Kidney (tissue), 13 donors: ENCODE measurements at regions not wholly inside any gene's neighbourhood (a gene's known extent, or its start where the extent isn't known, plus 50 kb on each side); places are given as distances from the start of the nearest gene placed in this dataset.
A peak's percentile ranks its signal among the peaks of the same experiment; 100 is the strongest.

Experiments used
- DNase-seq, 5 donors: peaks; one replicate each; pipeline ENCODE4 v3.0.0-alpha.2; 2013 to 2020
- FAIRE-seq: peaks from 2 replicates; lab custom pipeline; 2012; peaks lifted over from hg19 to GRCh38; lab: Jason Lieb, UNC
- H3K27ac ChIP-seq, 2 donors: one replicate each; pipeline ENCODE4 v1.7.0; 2013; ENCODE audit warnings: low read depth in 2 of 2, low read length in 2 of 2, inconsistent platforms in 1 of 2
- H3K27me3 ChIP-seq: one replicate; pipeline ENCODE4 v1.7.1; 2013; ENCODE audit warnings: low read length, inconsistent platforms; ENCODE audit not compliant: control insufficient read depth, insufficient read depth
- H3K36me3 ChIP-seq, 3 donors: one replicate each; pipeline versions ENCODE4 v1.7.0 to v1.7.1; 2013; ENCODE audit warnings: low read length in 3 of 3, control low read depth in 1 of 3, inconsistent platforms in 1 of 3; ENCODE audit not compliant: insufficient read depth in 3 of 3, control insufficient read depth in 2 of 3
- H3K4me1 ChIP-seq, 3 donors: one replicate each; pipeline versions ENCODE4 v1.7.0 to v1.7.1; 2013; ENCODE audit warnings: low read length in 3 of 3, inconsistent platforms in 1 of 3, low read depth in 1 of 3; ENCODE audit not compliant: control insufficient read depth in 2 of 3, insufficient read depth in 2 of 3
- H3K4me3 ChIP-seq, 3 donors: one replicate each; pipeline versions ENCODE4 v1.7.0 to v1.8.1; 2013; ENCODE audit warnings: low read length in 3 of 3, control low read depth in 1 of 3, inconsistent platforms in 1 of 3
- H3K9ac ChIP-seq, 3 donors: one replicate each; pipeline versions ENCODE4 v1.7.0 to v1.7.1; 2013; ENCODE audit warnings: low read length in 3 of 3, control low read depth in 1 of 3, inconsistent platforms in 1 of 3
- H3K9me3 ChIP-seq, 3 donors: one replicate each; pipeline versions ENCODE4 v1.7.0 to v1.7.1; 2013; ENCODE audit warnings: low read length in 3 of 3, control low read depth in 1 of 3, inconsistent platforms in 1 of 3; ENCODE audit not compliant: control insufficient read depth in 2 of 3, insufficient read depth in 1 of 3
- CTCF ChIP-seq: IDR thresholded peaks from 3 replicates; pipeline ENCODE4 v1.5.1; 2012; ENCODE audit warnings: mild to moderate bottlenecking, moderate library complexity, borderline replicate concordance; ENCODE audit not compliant: insufficient read depth; ENCODE audit errors: extremely low read depth
- intact Hi-C: fragments of 100-400 bp; cut with DNase I; formaldehyde crosslinking; loops from one replicate; pipeline ENCODE4 v1.11.1; 2022
- donor health status: control.
- donor health status: control.
- donor health status: control.
- donor health status: control.
- donor health status: control.
- donor health status: DM: yes; HTN: yes; CAD: no.
- donor health status: Normal renal cell carcinoma (clear cell type).

- Histone ChIP-seq H3K9me3 (no peaks in the 10 kb centered on the region), H3K9ac (no peak overlapping the region), H3K4me3 (no peak overlapping the region), H3K36me3 (no peaks in the 10 kb centered on the region), H3K27ac (no peak overlapping the region), H3K4me1 (peaks cover 0 to 17% (median 14%) of the 10 kb centered on the region in 3 donors), H3K27me3 (no peaks in the 10 kb centered on the region)
- intact Hi-C loops, result no loop called here
- no peak for TF ChIP-seq CTCF
- FAIRE-seq, result no peak
- no peak for DNase-seq
Measured at GRCh38 chr16:85319208-85319983, 207.1 kb upstream of the CIBAR2 start.

- H3K9ac ChIP-seq, result no peak overlapping the region
- H3K36me3 ChIP-seq, result no peaks in the 10 kb centered on the region
- no peak overlapping the region for H3K4me3 ChIP-seq
- H3K27ac ChIP-seq, result no peak overlapping the region
- peaks cover 0 to 17% (median 14%) of the 10 kb centered on the region in 3 donors for H3K4me1 ChIP-seq
- intact Hi-C loops, result no loop called here
- FAIRE-seq (no peak), DNase-seq (no peak)
- no peaks in the 10 kb centered on the region for H3K27me3 ChIP-seq
- no peaks in the 10 kb centered on the region for H3K9me3 ChIP-seq
- TF ChIP-seq CTCF, result no peak
Measured at GRCh38 chr16:85319984-85320440, 207.7 kb upstream of the CIBAR2 start.

GRCh38 chr16:85320677-85321385 is 208.6 kb upstream of the CIBAR2 start:
- FAIRE-seq, result no peak
- Histone ChIP-seq H3K4me1 (peaks cover 0 to 17% (median 14%) of the 10 kb centered on the region in 3 donors), H3K9ac (no peak overlapping the region), H3K36me3 (no peaks in the 10 kb centered on the region), H3K4me3 (no peak overlapping the region), H3K27me3 (no peaks in the 10 kb centered on the region), H3K9me3 (no peaks in the 10 kb centered on the region), H3K27ac (peak overlapping the region; percentile 4 to 86)
- intact Hi-C loops, result no loop called here
- no peak for DNase-seq
- TF ChIP-seq CTCF, result no peak
